Transverse colon (tissue), 4 donors: ENCODE measurements at regions not wholly inside any gene's neighbourhood (a gene's known extent, or its start where the extent isn't known, plus 50 kb on each side); places are given as distances from the start of the nearest gene placed in this dataset.

ENCODE experiments used
- DNase-seq: peaks from one replicate; pipeline ENCODE4 v3.0.0-alpha.2; 2019
- H3K27ac ChIP-seq, 4 donors: fragments of 200-600 bp; sonication (generic); 2 replicates each; pipeline ENCODE4 v1.5.1; 2016 to 2018; ENCODE audit warnings: inconsistent platforms in 4 of 4
- H3K27me3 ChIP-seq: fragments of 200-600 bp; sonication (generic); 2 replicates; pipeline ENCODE4 v1.5.1; 2017; ENCODE audit warnings: inconsistent platforms
- H3K36me3 ChIP-seq, 4 donors: fragments of 200-600 bp; sonication (generic); 2 replicates each; pipeline ENCODE4 v1.5.1; 2017 to 2019; ENCODE audit warnings: inconsistent platforms in 4 of 4
- H3K4me1 ChIP-seq, 4 donors: fragments of 200-600 bp; sonication (generic); 2 replicates each; pipeline ENCODE4 v1.5.1; 2017 to 2020; ENCODE audit warnings: inconsistent platforms in 4 of 4
- H3K4me3 ChIP-seq, 4 donors: fragments of 200-600 bp; sonication (generic); 1 replicate in 1 of 4; 2 replicates in 3 of 4; pipeline versions ENCODE4 v1.5.1 to v1.6.1; 2017 to 2019; ENCODE audit warnings: inconsistent platforms in 4 of 4
- H3K9me3 ChIP-seq, 2 donors: fragments of 200-600 bp; sonication (generic); 2 replicates each; pipeline ENCODE4 v1.5.1; 2017 to 2019; ENCODE audit warnings: inconsistent platforms in 2 of 2
- EP300 ChIP-seq: sonication (generic); formaldehyde crosslinking; IDR thresholded peaks from one replicate; pipeline ENCODE4 v1.6.1; 2017; ENCODE audit warnings: antibody characterized with exemption, low read depth
- POLR2A ChIP-seq: fragments of 450-650 bp; IDR thresholded peaks from one replicate; pipeline ENCODE4 v1.6.1; 2016; ENCODE audit warnings: antibody characterized with exemption, mild to moderate bottlenecking, moderate library complexity
- POLR2AphosphoS5 ChIP-seq, 3 donors: sonication (generic); formaldehyde crosslinking; IDR thresholded peaks; one replicate each; pipeline ENCODE4 v1.6.1; 2016; ENCODE audit warnings: antibody characterized with exemption in 3 of 3
- WGBS, 2 donors: methylation state at CpG; one replicate each; pipeline ENCODE4 v1.1.5; 2018; ENCODE audit warnings: low coverage in 1 of 2; 5-methylcytosine and 5-hydroxymethylcytosine counted together
- in situ Hi-C, 4 donors: fragments of 200-750 bp; cut with MboI; loops; one replicate each; pipeline versions ENCODE4 v1.15.0 to v1.15.1; 2017; ENCODE audit warnings: low sequenced_read_pairs in 3 of 4, low pct_ligation_motif_present in 1 of 4, low pct_unique_long_range_greater_than_20kb in 1 of 4
- intact Hi-C: fragments of 100-400 bp; cut with DNase I; formaldehyde crosslinking; loops from one replicate; pipeline ENCODE4 v1.15.1; 2023; ENCODE audit warnings: low total_unique reads
- TF ChIP-seq, protein P1 (sequence below), 5 experiments: fragments of 200-600 bp in 3 of 5; fragments of 450-650 bp in 2 of 5; sonication (generic) in 3 of 5; IDR thresholded peaks; 1 replicate in 2 of 5; 2 replicates in 3 of 5; pipeline ENCODE4 v1.5.1; 2016 to 2017; ENCODE audit warnings: antibody characterized with exemption in 5 of 5, inconsistent platforms in 3 of 5, mild to moderate bottlenecking in 2 of 5, moderate library complexity in 1 of 5

DNA sequence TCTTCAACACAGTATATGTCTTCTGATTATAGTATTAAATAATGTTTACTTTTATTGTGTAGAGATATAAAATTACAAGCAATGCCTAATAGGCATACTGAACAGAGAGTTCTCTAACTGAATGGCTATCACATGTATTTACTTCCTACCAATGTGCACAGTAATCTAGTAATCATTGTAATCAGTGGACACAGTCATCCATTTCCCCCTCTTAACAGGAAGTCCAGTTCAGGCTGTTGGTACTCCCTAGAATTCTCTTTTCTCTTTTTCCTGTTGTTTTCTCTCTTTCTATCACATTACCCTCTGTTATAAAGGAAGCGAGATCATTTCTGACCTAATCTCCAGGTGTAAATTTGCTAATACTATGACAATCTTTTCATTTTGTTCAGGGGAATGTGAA is 172.5 kb downstream of the HTR1B start:
- 91 to 100% methylated on average over 1 of the region's 1 CpG for WGBS, 2 donors
- Histone ChIP-seq H3K9me3 (no peaks in the 10 kb centered on the region), H3K27ac (no peak overlapping the region), H3K27me3 (no peaks in the 10 kb centered on the region), H3K4me3 (no peak overlapping the region), H3K36me3 (no peaks in the 10 kb centered on the region), H3K4me1 (no peaks in the 10 kb centered on the region)
- intact Hi-C loops: no loop called here
- no peak for DNase-seq
- TF ChIP-seq EP300: no peak
- no peak for TF ChIP-seq POLR2AphosphoS5 (IDR thresholded peaks at IDR 0.05)
- TF ChIP-seq, protein P1, sequence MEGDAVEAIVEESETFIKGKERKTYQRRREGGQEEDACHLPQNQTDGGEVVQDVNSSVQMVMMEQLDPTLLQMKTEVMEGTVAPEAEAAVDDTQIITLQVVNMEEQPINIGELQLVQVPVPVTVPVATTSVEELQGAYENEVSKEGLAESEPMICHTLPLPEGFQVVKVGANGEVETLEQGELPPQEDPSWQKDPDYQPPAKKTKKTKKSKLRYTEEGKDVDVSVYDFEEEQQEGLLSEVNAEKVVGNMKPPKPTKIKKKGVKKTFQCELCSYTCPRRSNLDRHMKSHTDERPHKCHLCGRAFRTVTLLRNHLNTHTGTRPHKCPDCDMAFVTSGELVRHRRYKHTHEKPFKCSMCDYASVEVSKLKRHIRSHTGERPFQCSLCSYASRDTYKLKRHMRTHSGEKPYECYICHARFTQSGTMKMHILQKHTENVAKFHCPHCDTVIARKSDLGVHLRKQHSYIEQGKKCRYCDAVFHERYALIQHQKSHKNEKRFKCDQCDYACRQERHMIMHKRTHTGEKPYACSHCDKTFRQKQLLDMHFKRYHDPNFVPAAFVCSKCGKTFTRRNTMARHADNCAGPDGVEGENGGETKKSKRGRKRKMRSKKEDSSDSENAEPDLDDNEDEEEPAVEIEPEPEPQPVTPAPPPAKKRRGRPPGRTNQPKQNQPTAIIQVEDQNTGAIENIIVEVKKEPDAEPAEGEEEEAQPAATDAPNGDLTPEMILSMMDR (IDR thresholded peaks at IDR 0.05): no peak
- no peak for TF ChIP-seq POLR2A
- in situ Hi-C loops: no loop called here

DNA sequence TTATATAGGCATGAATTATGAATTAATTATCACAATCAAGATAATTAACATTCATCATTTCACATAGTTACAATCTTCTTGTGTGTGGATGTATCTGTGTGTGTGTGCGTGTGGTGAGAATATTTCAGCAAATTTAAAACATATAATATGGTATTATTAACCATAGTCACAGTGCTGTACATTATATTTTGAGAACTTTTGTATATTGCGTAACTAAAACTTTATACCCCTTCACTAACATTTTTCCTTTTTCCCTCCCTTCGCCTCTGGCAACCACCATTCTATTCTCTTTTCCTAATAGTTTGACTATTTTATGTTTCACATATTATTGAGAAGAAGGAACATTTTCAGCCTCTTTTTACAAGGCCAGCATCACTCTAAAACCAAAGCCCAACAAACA is 176.8 kb downstream of the HTR1B start:
- in situ Hi-C loops: no loop called here
- H3K4me1 ChIP-seq: no peaks in the 10 kb centered on the region
- intact Hi-C loops: no loop called here
- no peaks in the 10 kb centered on the region for H3K27me3 ChIP-seq
- H3K27ac ChIP-seq: no peak overlapping the region
- no peaks in the 10 kb centered on the region for H3K36me3 ChIP-seq
- WGBS, 2 donors: 77 to 89% methylated on average over 3 of the region's 3 CpGs
- H3K4me3 ChIP-seq: no peak overlapping the region
- H3K9me3 ChIP-seq: no peaks in the 10 kb centered on the region
- DNase-seq: no peak
- TF ChIP-seq EP300 (no peak), POLR2A (no peak), POLR2AphosphoS5 (IDR thresholded peaks at IDR 0.05) (no peak)
- TF ChIP-seq, protein P1 (IDR thresholded peaks at IDR 0.05): no peak

DNA sequence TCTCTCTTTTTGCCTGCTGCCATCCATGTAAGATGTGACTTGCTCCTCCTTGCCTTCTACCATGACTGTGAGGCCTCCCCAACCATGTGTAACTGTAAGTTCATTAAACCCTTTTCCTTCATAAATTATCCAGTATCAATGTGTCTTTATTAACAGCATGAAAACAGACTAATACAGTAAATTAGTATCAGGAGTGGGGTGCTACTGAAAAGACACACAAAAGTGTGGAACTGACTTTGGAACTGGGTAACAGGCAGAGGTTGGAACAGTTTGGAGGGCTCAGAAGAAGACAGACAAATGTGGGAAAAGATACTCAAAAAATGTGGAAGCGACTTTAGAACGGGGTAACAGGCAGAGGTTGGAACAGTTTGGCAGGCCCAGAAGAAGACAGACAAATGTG is 189.4 kb downstream of the HTR1B start:
- TF ChIP-seq POLR2A: no peak
- no peak for TF ChIP-seq EP300
- no peak for TF ChIP-seq POLR2AphosphoS5 (IDR thresholded peaks at IDR 0.05)
- TF ChIP-seq, protein P1 (IDR thresholded peaks at IDR 0.05): no peak
- in situ Hi-C loops: no loop called here
- H3K4me1 ChIP-seq: no peaks in the 10 kb centered on the region
- no peaks in the 10 kb centered on the region for H3K27me3 ChIP-seq
- H3K27ac ChIP-seq: no peak overlapping the region
- no peaks in the 10 kb centered on the region for H3K36me3 ChIP-seq
- H3K9me3 ChIP-seq: peaks cover 5 to 9% of the 10 kb centered on the region in 2 donors
- H3K4me3 ChIP-seq: no peak overlapping the region
- intact Hi-C loops: no loop called here
- no peak for DNase-seq
- 79 to 83% methylated on average over 2 of the region's 2 CpGs for WGBS, 2 donors

DNA sequence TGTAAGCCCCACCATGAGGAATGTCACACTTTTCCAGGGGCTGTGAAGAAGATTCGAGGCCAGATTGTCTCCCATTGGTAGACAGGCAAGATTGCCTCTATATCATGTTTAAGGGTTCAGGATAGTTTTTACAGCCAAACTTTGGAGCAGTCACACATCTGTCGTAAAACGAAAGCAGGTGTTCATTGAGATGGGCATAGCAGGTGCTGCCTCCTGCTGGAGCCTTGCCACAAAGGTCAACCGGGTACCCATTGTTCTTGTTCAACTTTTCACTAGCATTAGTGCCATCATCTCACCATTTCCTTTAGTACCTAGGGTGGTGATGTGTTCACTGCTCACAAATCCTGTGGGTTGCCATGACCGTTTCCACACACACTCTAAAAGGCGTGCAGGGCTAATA is 198.3 kb downstream of the HTR1B start:
- no peak overlapping the region for H3K27ac ChIP-seq
- 81 to 89% methylated on average over 3 to 6 of the region's 6 CpGs for WGBS, 2 donors
- DNase-seq: no peak
- TF ChIP-seq POLR2AphosphoS5 (IDR thresholded peaks at IDR 0.05): no peak
- TF ChIP-seq POLR2A: no peak
- TF ChIP-seq, protein P1 (IDR thresholded peaks at IDR 0.05): no peak
- TF ChIP-seq EP300: no peak
- no peaks in the 10 kb centered on the region for H3K27me3 ChIP-seq
- no peaks in the 10 kb centered on the region for H3K4me1 ChIP-seq
- in situ Hi-C loops: no loop called here
- intact Hi-C loops: no loop called here
- no peaks in the 10 kb centered on the region for H3K36me3 ChIP-seq
- H3K4me3 ChIP-seq: no peak overlapping the region
- no peaks in the 10 kb centered on the region for H3K9me3 ChIP-seq
